ENCODE measurements at regions not wholly inside any gene's neighbourhood (a gene's known extent, or its start where the extent isn't known, plus 50 kb on each side); places are given as distances from the start of the nearest gene placed in this dataset.

- DNase-seq: no peak
- in situ Hi-C loops (cut with MboI; ENCODE audit: low pct_unique_long_range_greater_than_20kb, low sequenced_read_pairs): no loop called here
Measured at GRCh38 chr6:8278562-8278961, 156.8 kb downstream of the SLC35B3 start.

- in situ Hi-C loops (cut with MboI; ENCODE audit: low pct_unique_long_range_greater_than_20kb, low sequenced_read_pairs): no loop called here
Measured at GRCh38 chr6:8277769-8278168, 157.6 kb downstream of the SLC35B3 start.

DNA sequence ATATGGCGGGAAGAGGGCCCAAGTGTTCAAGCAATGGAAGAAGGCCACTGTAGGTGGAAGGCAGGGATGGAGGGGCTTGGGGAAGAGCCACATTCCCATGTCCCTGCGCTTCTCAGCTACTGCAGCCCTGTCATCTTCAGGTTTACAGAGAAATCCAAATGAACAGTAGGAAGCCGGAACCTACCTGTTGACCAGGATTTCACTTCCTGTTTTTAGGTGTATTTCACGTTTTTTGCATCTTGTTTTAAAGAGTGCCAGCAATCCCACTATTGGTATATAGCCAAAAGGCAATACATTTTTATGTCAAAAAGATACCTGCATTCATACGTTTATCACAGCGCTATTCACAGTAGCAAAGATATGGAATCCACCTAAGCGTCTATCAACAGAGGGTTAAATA, 159.2 kb downstream of the SLC35B3 start:
- DNase-seq: no peak
- in situ Hi-C loops (cut with MboI; ENCODE audit: low pct_unique_long_range_greater_than_20kb, low sequenced_read_pairs): no loop called here

More at GRCh38 chr6:8277769-8278168, 157.6 kb downstream of the SLC35B3 start:
- DNase-seq: peak; percentile 7

DNA sequence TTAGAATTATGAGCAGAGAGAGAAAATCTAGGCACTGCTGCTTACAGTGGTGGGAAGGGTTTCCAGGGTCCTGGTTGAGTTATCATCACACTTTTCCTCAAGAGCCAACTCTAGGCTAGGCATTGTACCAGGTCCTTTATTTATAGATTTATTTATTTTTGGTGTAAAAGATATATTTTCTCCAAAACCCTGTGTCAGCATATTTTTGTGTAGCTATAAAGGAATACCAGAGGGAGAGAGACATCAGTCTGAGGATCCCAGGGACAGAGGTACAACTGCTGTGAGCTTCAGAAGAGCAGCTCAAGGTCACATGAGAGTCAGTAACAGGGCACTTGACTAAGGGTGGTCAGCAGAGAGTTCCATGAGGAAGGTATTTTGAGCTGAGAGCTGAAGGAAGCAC, 159.7 kb downstream of the SLC35B3 start:
- in situ Hi-C loops (cut with MboI; ENCODE audit: low pct_unique_long_range_greater_than_20kb, low sequenced_read_pairs): no loop called here
- no peak for DNase-seq

DNA sequence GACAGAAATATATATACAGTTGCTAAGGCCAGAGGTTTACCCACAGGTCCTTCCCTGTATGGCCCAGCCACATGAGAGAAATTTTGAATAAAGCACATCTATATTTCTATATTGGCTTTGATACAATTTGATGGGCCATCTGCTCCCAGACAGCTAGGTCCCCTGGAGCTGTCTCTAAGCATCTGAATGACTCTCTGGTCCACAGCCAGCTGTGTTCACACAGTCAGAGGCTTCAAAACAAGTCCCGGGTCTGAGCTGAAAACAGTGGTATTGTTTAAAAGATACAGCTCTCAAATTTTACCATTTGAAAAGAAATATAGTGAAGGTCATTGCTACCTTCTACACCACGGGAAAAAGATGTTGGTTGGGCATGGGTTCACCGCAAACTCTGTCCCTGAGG, 161.1 kb downstream of the SLC35B3 start:
- in situ Hi-C loops (cut with MboI; ENCODE audit: low pct_unique_long_range_greater_than_20kb, low sequenced_read_pairs): no loop called here
- DNase-seq: no peak

DNA sequence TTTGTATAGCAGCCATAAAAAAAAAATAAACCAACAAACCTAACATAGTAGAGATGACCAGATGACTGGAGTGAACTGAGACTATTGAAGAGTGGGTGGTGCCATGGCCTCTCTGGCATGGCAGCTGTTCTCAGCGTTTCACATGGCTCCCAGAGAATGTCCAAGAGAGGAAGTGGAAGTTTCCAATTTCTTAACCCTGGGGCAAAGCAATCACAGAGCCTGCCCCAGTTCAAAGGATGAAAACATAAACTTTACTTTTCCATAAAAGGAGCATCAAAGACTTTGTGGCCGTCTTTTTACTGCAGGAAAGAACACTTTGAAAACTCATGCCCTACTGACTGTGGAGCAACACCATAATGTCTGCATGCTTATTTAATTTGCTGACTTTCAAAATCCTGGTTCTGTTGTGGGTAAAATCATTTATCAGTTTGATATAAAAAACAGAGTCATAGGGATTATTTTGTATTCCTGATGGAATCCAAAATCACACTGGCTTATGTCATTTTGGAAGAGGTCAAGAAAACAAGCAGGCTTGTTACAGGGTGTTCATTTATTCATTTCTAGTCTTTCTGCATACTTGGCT, 165.4 kb downstream of the SLC35B3 start:
- in situ Hi-C loops (cut with MboI; ENCODE audit: low pct_unique_long_range_greater_than_20kb, low sequenced_read_pairs): no loop called here

GRCh38 chr6:8269094-8269493, 166.3 kb downstream of the SLC35B3 start:
- in situ Hi-C loops (cut with MboI; ENCODE audit: low pct_unique_long_range_greater_than_20kb, low sequenced_read_pairs): no loop called here
- DNase-seq: no peak

More for the DNA sequence above, 165.4 kb downstream of the SLC35B3 start:
- no peak for DNase-seq

DNA sequence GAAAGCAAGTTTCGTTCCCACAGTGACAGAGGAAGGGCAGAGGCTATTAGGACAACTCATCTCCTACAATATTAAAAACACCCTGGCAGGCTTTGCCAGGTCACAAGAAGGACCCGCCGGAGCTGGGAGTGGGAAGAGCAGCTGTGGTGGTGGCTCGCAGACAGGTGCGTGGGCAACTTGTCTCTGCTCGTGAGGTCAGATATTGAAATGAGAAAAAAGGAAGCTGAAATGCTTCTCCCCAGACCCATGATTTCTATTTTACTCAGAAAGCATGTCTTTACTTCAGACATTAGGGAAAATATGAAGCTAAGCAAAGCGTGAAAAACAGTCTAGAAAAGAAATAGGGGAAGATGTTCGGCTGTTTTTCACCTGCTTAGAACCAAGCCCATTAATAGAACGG, 166.3 kb upstream of the EEF1E1 start:
- in situ Hi-C loops (cut with MboI; ENCODE audit: low pct_unique_long_range_greater_than_20kb, low sequenced_read_pairs): no loop called here
- no peak for DNase-seq

DNA sequence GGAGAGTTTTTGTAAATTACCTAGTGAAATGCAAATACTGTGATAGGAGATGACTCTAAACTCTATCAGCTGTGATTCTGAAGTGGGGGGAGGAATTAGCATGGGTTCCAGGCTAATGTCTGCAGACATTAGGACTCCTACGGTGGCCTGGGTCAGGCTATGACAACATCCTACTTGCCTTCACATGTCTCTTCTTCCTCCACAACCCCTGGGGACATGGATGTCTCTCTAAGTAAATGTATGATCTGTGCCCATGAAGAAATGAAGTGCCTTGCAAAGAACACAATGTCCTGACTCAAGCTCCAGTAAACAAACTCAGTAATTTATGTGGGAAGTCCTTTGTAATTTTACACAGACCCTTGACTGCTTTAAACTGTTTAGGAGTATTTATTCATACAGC, 165.8 kb upstream of the EEF1E1 start:
- DNase-seq: no peak
- in situ Hi-C loops (cut with MboI; ENCODE audit: low pct_unique_long_range_greater_than_20kb, low sequenced_read_pairs): no loop called here

DNA sequence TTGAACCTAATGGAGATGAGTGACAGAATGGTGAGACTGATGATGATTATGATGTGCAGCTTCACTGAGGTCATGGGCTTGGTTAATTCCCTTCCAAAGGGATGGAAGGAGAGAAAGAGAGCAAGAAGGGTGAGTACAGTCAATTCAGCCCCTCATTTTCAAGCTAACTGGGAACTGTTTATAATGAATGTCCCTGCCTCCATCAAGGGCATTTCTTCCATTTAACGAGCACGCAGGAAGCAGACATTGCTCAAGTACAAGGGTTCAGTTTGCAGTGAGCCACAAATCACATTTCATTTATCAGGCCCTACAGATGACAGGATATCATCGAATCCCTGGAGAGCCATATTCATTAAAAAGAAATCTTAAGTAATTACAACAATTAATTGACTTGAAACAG, 158.3 kb upstream of the EEF1E1 start:
- DNase-seq: no peak
- in situ Hi-C loops (cut with MboI; ENCODE audit: low pct_unique_long_range_greater_than_20kb, low sequenced_read_pairs): no loop called here

- in situ Hi-C loops (cut with MboI; ENCODE audit: low pct_unique_long_range_greater_than_20kb, low sequenced_read_pairs): no loop called here
- no peak for DNase-seq
Measured at GRCh38 chr6:8246403-8246802, 144.1 kb upstream of the EEF1E1 start.

- in situ Hi-C loops (cut with MboI; ENCODE audit: low pct_unique_long_range_greater_than_20kb, low sequenced_read_pairs): no loop called here
- DNase-seq: no peak
Measured at GRCh38 chr6:8245726-8246125, 143.4 kb upstream of the EEF1E1 start.

GRCh38 chr6:8243475-8243874, 141.1 kb upstream of the EEF1E1 start:
- in situ Hi-C loops (cut with MboI; ENCODE audit: low pct_unique_long_range_greater_than_20kb, low sequenced_read_pairs): no loop called here
- no peak for DNase-seq

- no peak for DNase-seq
- in situ Hi-C loops (cut with MboI; ENCODE audit: low pct_unique_long_range_greater_than_20kb, low sequenced_read_pairs): no loop called here
Measured at GRCh38 chr6:8242885-8243284, 140.5 kb upstream of the EEF1E1 start.

- in situ Hi-C loops (cut with MboI; ENCODE audit: low pct_unique_long_range_greater_than_20kb, low sequenced_read_pairs): no loop called here
- DNase-seq: no peak
Measured at GRCh38 chr6:8240301-8240700, 138.0 kb upstream of the EEF1E1 start.

- no peak for DNase-seq
- in situ Hi-C loops (cut with MboI; ENCODE audit: low pct_unique_long_range_greater_than_20kb, low sequenced_read_pairs): no loop called here
Measured at GRCh38 chr6:8238773-8239683, 136.7 kb upstream of the EEF1E1 start.

- no peak for DNase-seq
- in situ Hi-C loops (cut with MboI; ENCODE audit: low pct_unique_long_range_greater_than_20kb, low sequenced_read_pairs): no loop called here
Measured at GRCh38 chr6:8237668-8238067, 135.3 kb upstream of the EEF1E1 start.

DNA sequence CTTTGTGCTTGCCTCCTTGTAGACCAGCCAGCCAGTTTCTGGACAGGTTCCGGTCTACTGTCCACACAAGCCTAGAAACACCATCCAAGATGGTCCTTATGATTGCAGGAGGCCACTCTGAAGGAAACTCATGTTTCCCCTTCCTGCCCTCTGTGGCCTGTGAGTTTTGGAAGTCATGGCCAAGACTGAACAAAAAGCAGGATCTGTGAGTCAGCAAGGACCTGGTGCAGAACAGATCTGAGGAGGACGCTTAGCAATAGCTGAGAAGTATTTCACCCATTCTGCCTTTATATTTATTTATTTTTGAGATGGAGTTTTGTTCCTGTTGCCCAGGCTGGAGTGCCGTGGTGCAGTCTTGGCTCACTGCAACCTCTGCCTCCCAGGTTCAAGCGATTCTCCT, 134.6 kb upstream of the EEF1E1 start:
- in situ Hi-C loops (cut with MboI; ENCODE audit: low pct_unique_long_range_greater_than_20kb, low sequenced_read_pairs): no loop called here

DNA sequence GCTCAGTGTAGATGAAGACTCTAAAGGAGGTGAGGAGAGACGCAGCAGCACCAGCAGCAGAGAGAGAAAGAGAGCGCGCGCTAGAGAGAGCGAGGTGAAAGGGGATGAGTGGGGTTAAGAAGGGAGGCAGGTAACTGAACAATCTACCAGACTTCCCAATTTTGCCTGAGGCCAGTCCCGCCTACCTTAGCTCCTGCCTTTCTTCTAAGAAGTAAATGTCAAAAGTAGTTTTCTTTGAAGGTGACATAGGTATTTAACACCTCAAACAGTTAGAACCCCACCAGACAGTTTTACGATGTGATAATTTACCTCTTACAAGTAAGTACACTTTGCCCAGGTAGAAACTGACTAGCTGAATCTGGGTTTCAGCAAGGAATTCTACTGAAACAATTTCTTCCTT, 132.0 kb upstream of the EEF1E1 start:
- in situ Hi-C loops (cut with MboI; ENCODE audit: low pct_unique_long_range_greater_than_20kb, low sequenced_read_pairs): no loop called here
- no peak for DNase-seq

More for the DNA sequence above, 134.6 kb upstream of the EEF1E1 start:
- no peak for DNase-seq

DNA sequence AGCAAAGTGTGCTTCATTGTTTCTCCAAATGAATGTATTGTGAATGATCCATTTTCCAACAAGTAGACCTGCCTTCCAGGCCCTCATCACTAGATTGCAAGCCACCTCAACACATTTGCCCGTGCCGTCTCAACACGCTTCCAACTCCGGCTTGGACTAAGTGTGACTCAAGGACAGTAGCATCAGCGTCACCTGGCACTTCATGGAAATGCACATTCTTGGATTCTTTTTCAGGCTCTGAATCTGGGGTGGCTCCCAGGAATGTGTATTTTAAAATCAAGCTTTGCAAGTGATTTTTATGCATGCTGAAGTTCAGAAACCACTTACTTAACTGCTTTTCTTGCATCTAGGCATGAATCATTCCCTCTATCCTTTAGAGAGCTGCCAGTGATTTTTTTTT, 129.6 kb upstream of the EEF1E1 start:
- in situ Hi-C loops (cut with MboI; ENCODE audit: low pct_unique_long_range_greater_than_20kb, low sequenced_read_pairs): no loop called here
- DNase-seq: no peak

All from KBM-7 (cell line).